BJ (cell line): ENCODE measurements at regions not wholly inside any gene's neighbourhood (a gene's known extent, or its start where the extent isn't known, plus 50 kb on each side); places are given as distances from the start of the nearest gene placed in this dataset.

ENCODE experiments used
- CTCF ChIA-PET: fragments of 350-600 bp; formaldehyde crosslinking; extraction: SDS; loops from one replicate; lab custom pipeline; 2021; ENCODE audit warnings: antibody characterized with exemption, inconsistent platforms; lab: Yijun Ruan, JAX
- POLR2A ChIA-PET: fragments of 300-600 bp; sonication (Branson Sonifier 250); formaldehyde crosslinking; extraction: SDS; loops from one replicate; lab custom pipeline; 2021; ENCODE audit warnings: antibody characterized with exemption; lab: Charles Lee
- DNase-seq: peaks from one replicate; pipeline ENCODE4 v3.0.0-alpha.2; 2011; ENCODE audit warnings: low read depth
- H3K27me3 ChIP-seq: 2 replicates; pipeline ENCODE4 v1.6.0; 2011; ENCODE audit warnings: low read length; ENCODE audit not compliant: control insufficient read depth, insufficient read depth
- H3K36me3 ChIP-seq: 2 replicates; pipeline ENCODE4 v1.5.1; 2011; ENCODE audit warnings: low read length; ENCODE audit not compliant: control insufficient read depth, insufficient read depth
- H3K4me3 ChIP-seq: 2 replicates; pipeline ENCODE4 v1.5.1; 2011; ENCODE audit warnings: low read depth, mild to moderate bottlenecking, control low read depth, low read length
- CTCF ChIP-seq: IDR thresholded peaks from 2 replicates; pipeline ENCODE4 v1.5.1; 2011; ENCODE audit warnings: low read depth, mild to moderate bottlenecking, control low read depth, inconsistent platforms, low read length, moderate library complexity; ENCODE audit not compliant: insufficient read depth

DNA sequence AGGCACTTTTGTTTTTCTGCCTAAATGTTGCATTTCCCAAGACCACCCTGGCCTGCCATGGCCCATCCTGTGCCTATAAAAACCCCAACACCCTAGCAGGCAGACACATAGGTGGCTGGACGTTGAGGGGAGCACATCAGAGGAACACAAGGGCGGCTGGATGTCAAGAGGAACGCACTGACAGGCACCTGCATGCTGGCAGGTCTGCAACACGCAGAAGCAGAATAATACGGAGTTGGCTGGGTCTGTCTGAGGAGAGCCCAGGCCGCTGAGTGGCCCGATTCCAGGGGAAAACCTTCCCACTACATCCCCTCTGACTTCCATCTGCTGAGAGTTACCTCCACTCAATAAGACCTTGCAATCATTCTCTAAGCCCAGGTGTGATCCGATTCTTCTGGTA is 765.6 kb downstream of the PLOD2 start:
- no peaks in the 10 kb centered on the region for H3K27me3 ChIP-seq
- CTCF ChIA-PET: no interaction called here
- no peak for TF ChIP-seq CTCF
- H3K36me3 ChIP-seq: no peaks in the 10 kb centered on the region
- DNase-seq: no peak
- no peak overlapping the region for H3K4me3 ChIP-seq
- POLR2A ChIA-PET: no interaction called here

- CTCF ChIA-PET: no interaction called here
- TF ChIP-seq CTCF: no peak
- Histone ChIP-seq H3K4me3 (no peak overlapping the region), H3K36me3 (no peaks in the 10 kb centered on the region), H3K27me3 (no peaks in the 10 kb centered on the region)
- POLR2A ChIA-PET: no interaction called here
- DNase-seq: no peak
These were observed 749.4 kb downstream of the PLOD2 start for GRCh38 chr3:145411605-145412004.

- TF ChIP-seq CTCF: no peak
- Histone ChIP-seq H3K36me3 (no peaks in the 10 kb centered on the region), H3K4me3 (no peak overlapping the region), H3K27me3 (no peaks in the 10 kb centered on the region)
- ChIA-PET POLR2A (no interaction called here), CTCF (no interaction called here)
- no peak for DNase-seq
These were observed 743.3 kb downstream of the PLOD2 start for GRCh38 chr3:145417678-145418077.

DNA sequence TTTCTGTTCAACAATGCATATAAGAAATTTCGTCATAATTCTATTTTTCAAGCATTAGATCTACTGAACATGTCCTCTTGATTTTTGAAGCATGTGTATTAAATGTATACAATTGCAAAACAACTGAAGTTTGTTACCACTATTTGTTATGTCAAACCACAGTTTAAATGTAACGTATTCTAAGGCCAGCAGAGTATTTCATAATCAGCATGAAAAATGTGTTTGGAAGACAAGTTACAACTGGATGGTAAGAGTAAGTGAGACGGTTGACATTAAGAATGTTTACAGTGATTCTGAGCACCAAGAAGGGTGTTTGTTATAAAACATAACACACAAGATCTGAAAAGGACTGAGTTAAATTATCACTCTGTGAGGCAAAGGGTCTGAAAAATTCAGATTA is 738.4 kb downstream of the PLOD2 start:
- Histone ChIP-seq H3K36me3 (no peaks in the 10 kb centered on the region), H3K27me3 (no peaks in the 10 kb centered on the region), H3K4me3 (no peak overlapping the region)
- no peak for DNase-seq
- ChIA-PET POLR2A (no interaction called here), CTCF (no interaction called here)
- TF ChIP-seq CTCF: no peak

DNA sequence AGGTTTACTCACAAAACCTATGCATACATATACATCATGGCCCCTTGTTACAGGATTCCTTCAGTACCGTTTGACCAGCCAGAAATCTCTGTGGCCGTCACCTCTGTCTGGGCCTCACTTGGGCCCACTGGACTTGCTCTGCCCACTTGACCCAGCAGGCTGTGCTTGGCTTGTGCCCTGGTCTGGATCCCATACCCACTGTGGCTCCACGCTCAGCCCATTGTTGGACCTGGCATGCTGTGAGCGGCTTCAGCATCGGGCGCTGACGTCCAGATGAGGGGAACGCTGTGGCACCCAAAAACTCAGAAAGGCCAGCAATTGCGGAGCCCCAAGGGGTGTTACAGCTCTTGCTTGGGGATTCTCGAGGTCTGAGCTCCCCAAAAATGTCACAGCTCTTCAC is 733.6 kb downstream of the PLOD2 start:
- no peak overlapping the region for H3K4me3 ChIP-seq
- DNase-seq: no peak
- no peaks in the 10 kb centered on the region for H3K36me3 ChIP-seq
- ChIA-PET CTCF (no interaction called here), POLR2A (no interaction called here)
- H3K27me3 ChIP-seq: no peaks in the 10 kb centered on the region
- no peak for TF ChIP-seq CTCF
